ENCODE measurements at regions not wholly inside any gene's neighbourhood (a gene's known extent, or its start where the extent isn't known, plus 50 kb on each side); places are given as distances from the start of the nearest gene placed in this dataset.
"Not testable (repeated sequence)": the region's sequence is repeated elsewhere in the genome, so short reads cannot be mapped to it uniquely, and the experiment has no call there.

- Mint-ChIP-seq H3K36me3 (ENCODE audit: low read depth) (no peaks in the 10 kb centered on the region), H3K4me1 (ENCODE audit: low read depth) (no peaks in the 10 kb centered on the region), H3K4me3 (no peak overlapping the region), H3K27ac (no peak overlapping the region), H3K9me3 (no peaks in the 10 kb centered on the region), H3K27me3 (ENCODE audit: low read depth) (peaks cover 16% of the 10 kb centered on the region)
These were observed 487.6 kb downstream of the PREX1 start for GRCh38 chr20:48339986-48340882.

GRCh38 chr20:48339190-48339985 is 488.4 kb downstream of the PREX1 start:
- Mint-ChIP-seq H3K27ac (no peak overlapping the region), H3K4me1 (ENCODE audit: low read depth) (no peaks in the 10 kb centered on the region), H3K4me3 (no peak overlapping the region), H3K9me3 (no peaks in the 10 kb centered on the region), H3K27me3 (ENCODE audit: low read depth) (peaks cover 16% of the 10 kb centered on the region), H3K36me3 (ENCODE audit: low read depth) (no peaks in the 10 kb centered on the region)

- no peaks in the 10 kb centered on the region for H3K9me3 Mint-ChIP-seq
- H3K27me3 Mint-ChIP-seq (ENCODE audit: low read depth): peaks cover 16% of the 10 kb centered on the region
- no peak overlapping the region for H3K27ac Mint-ChIP-seq
- no peak overlapping the region for H3K4me3 Mint-ChIP-seq
- no peaks in the 10 kb centered on the region for H3K36me3 Mint-ChIP-seq (ENCODE audit: low read depth)
- no peaks in the 10 kb centered on the region for H3K4me1 Mint-ChIP-seq (ENCODE audit: low read depth)
These were observed 489.1 kb downstream of the PREX1 start for GRCh38 chr20:48338717-48339116.

GRCh38 chr20:48336597-48336996 is 491.2 kb downstream of the PREX1 start:
- no peak overlapping the region for H3K27ac Mint-ChIP-seq
- H3K27me3 Mint-ChIP-seq (ENCODE audit: low read depth): peaks cover 20% of the 10 kb centered on the region
- H3K4me1 Mint-ChIP-seq (ENCODE audit: low read depth): no peaks in the 10 kb centered on the region
- no peaks in the 10 kb centered on the region for H3K36me3 Mint-ChIP-seq (ENCODE audit: low read depth)
- no peak overlapping the region for H3K4me3 Mint-ChIP-seq
- H3K9me3 Mint-ChIP-seq: no peaks in the 10 kb centered on the region

GRCh38 chr20:48335308-48336050 is 492.3 kb downstream of the PREX1 start:
- no peak overlapping the region for H3K27ac Mint-ChIP-seq
- no peak overlapping the region for H3K4me3 Mint-ChIP-seq
- H3K9me3 Mint-ChIP-seq: no peaks in the 10 kb centered on the region
- no peaks in the 10 kb centered on the region for H3K4me1 Mint-ChIP-seq (ENCODE audit: low read depth)
- H3K36me3 Mint-ChIP-seq (ENCODE audit: low read depth): no peaks in the 10 kb centered on the region
- H3K27me3 Mint-ChIP-seq (ENCODE audit: low read depth): peaks cover 20% of the 10 kb centered on the region

GRCh38 chr20:48333707-48334106 is 494.1 kb downstream of the PREX1 start:
- H3K4me1 Mint-ChIP-seq (ENCODE audit: low read depth): no peaks in the 10 kb centered on the region
- H3K9me3 Mint-ChIP-seq: no peaks in the 10 kb centered on the region
- H3K27ac Mint-ChIP-seq: no peak overlapping the region

GRCh38 chr20:48332555-48332954 is 495.2 kb downstream of the PREX1 start:
- no peaks in the 10 kb centered on the region for H3K36me3 Mint-ChIP-seq (ENCODE audit: low read depth)
- H3K9me3 Mint-ChIP-seq: no peaks in the 10 kb centered on the region
- no peaks in the 10 kb centered on the region for H3K4me1 Mint-ChIP-seq (ENCODE audit: low read depth)
- H3K27me3 Mint-ChIP-seq (ENCODE audit: low read depth): peaks cover 20% of the 10 kb centered on the region
- no peak overlapping the region for H3K4me3 Mint-ChIP-seq
- no peak overlapping the region for H3K27ac Mint-ChIP-seq

More at GRCh38 chr20:48333707-48334106, 494.1 kb downstream of the PREX1 start:
- Mint-ChIP-seq H3K36me3 (ENCODE audit: low read depth) (no peaks in the 10 kb centered on the region), H3K27me3 (ENCODE audit: low read depth) (peaks cover 20% of the 10 kb centered on the region), H3K4me3 (no peak overlapping the region)

GRCh38 chr20:48331518-48332286 is 496.1 kb downstream of the PREX1 start:
- Mint-ChIP-seq H3K36me3 (ENCODE audit: low read depth) (no peaks in the 10 kb centered on the region), H3K9me3 (no peaks in the 10 kb centered on the region), H3K4me1 (ENCODE audit: low read depth) (no peaks in the 10 kb centered on the region), H3K4me3 (no peak overlapping the region), H3K27me3 (ENCODE audit: low read depth) (peaks cover 17% of the 10 kb centered on the region), H3K27ac (no peak overlapping the region)

GRCh38 chr20:48329676-48330664 is 497.8 kb downstream of the PREX1 start:
- Mint-ChIP-seq H3K9me3 (no peaks in the 10 kb centered on the region), H3K4me3 (no peak overlapping the region), H3K36me3 (ENCODE audit: low read depth) (no peaks in the 10 kb centered on the region), H3K27ac (no peak overlapping the region), H3K27me3 (ENCODE audit: low read depth) (peaks cover 14% of the 10 kb centered on the region), H3K4me1 (ENCODE audit: low read depth) (no peaks in the 10 kb centered on the region)

- no peaks in the 10 kb centered on the region for H3K9me3 Mint-ChIP-seq
- peaks cover 14% of the 10 kb centered on the region for H3K27me3 Mint-ChIP-seq (ENCODE audit: low read depth)
- H3K36me3 Mint-ChIP-seq (ENCODE audit: low read depth): no peaks in the 10 kb centered on the region
- H3K4me3 Mint-ChIP-seq: no peak overlapping the region
- no peaks in the 10 kb centered on the region for H3K4me1 Mint-ChIP-seq (ENCODE audit: low read depth)
- H3K27ac Mint-ChIP-seq: no peak overlapping the region
These were observed 498.7 kb downstream of the PREX1 start for GRCh38 chr20:48329031-48329615.

GRCh38 chr20:48327848-48328247 is 500.0 kb downstream of the PREX1 start:
- not testable (repeated sequence) for H3K36me3 Mint-ChIP-seq (ENCODE audit: low read depth); H3K9me3 Mint-ChIP-seq; H3K4me3 Mint-ChIP-seq; H3K4me1 Mint-ChIP-seq (ENCODE audit: low read depth); H3K27ac Mint-ChIP-seq
- peaks cover 14% of the 10 kb centered on the region for H3K27me3 Mint-ChIP-seq (ENCODE audit: low read depth)

- Mint-ChIP-seq H3K27ac (no peak overlapping the region), H3K9me3 (no peaks in the 10 kb centered on the region), H3K4me3 (no peak overlapping the region), H3K36me3 (ENCODE audit: low read depth) (no peaks in the 10 kb centered on the region), H3K4me1 (ENCODE audit: low read depth) (no peaks in the 10 kb centered on the region), H3K27me3 (ENCODE audit: low read depth) (peaks cover 7% of the 10 kb centered on the region)
These were observed 500.9 kb downstream of the PREX1 start for GRCh38 chr20:48326868-48327267.

GRCh38 chr20:48326434-48326691 is 501.4 kb downstream of the PREX1 start:
- H3K27me3 Mint-ChIP-seq (ENCODE audit: low read depth): peaks cover 2% of the 10 kb centered on the region
- no peak overlapping the region for H3K4me3 Mint-ChIP-seq
- H3K36me3 Mint-ChIP-seq (ENCODE audit: low read depth): no peaks in the 10 kb centered on the region

More at GRCh38 chr20:48326434-48326691, 501.4 kb downstream of the PREX1 start:
- Mint-ChIP-seq H3K27ac (no peak overlapping the region), H3K9me3 (no peaks in the 10 kb centered on the region), H3K4me1 (ENCODE audit: low read depth) (no peaks in the 10 kb centered on the region)

All from T-helper 1 cell treated with Interleukin-12 subunit alpha and Interleukin-12 subunit beta and Interleukin-4 antibody, amounts not matched to agents 30 μg/mL and 1 μg/mL, for 36 hours (primary cell).